SK-N-SH (cell line): ENCODE measurements at regions not wholly inside any gene's neighbourhood (a gene's known extent, or its start where the extent isn't known, plus 50 kb on each side); places are given as distances from the start of the nearest gene placed in this dataset.

Source experiments
- CHD2 ChIP-seq: fragments of 150-350 bp; IDR thresholded peaks from 2 replicates; pipeline ENCODE4 v1.6.1; 2018; ENCODE audit warnings: low read length; ENCODE audit not compliant: partially characterized antibody
- CTCF ChIP-seq: fragments of 200-600 bp; sonication (generic); IDR thresholded peaks from 2 replicates; pipeline ENCODE4 v1.6.1; 2017; ENCODE audit warnings: antibody characterized with exemption, mild to moderate bottlenecking, moderate library complexity
- EP300 ChIP-seq, 2 experiments: IDR thresholded peaks; 2 replicates each; pipeline versions ENCODE4 v1.4.0 to v1.6.1; 2012; ENCODE audit warnings: borderline replicate concordance in 1 of 2, low read depth in 1 of 2, low read length in 1 of 2
- EZH2phosphoT487 ChIP-seq: fragments of 200-600 bp; sonication (generic); IDR thresholded peaks from 2 replicates; pipeline ENCODE4 v1.6.1; 2017; ENCODE audit warnings: low read depth, mixed run types, mild to moderate bottlenecking, antibody characterized with exemption, moderate library complexity, borderline replicate concordance
- MAX ChIP-seq: IDR thresholded peaks from 2 replicates; pipeline ENCODE4 v1.4.0; 2012; ENCODE audit warnings: low read depth
- USF1 ChIP-seq: IDR thresholded peaks from 2 replicates; pipeline ENCODE4 v1.4.0; 2012; ENCODE audit warnings: low read depth, borderline replicate concordance

GRCh38 chr3:3641877-3642455 is 157.3 kb upstream of the LRRN1 start:
- TF ChIP-seq CTCF (no peak), MAX (no peak), CHD2 (no peak), USF1 (no peak), EZH2phosphoT487 (no peak), EP300 (IDR thresholded peaks at IDR 0.05; ENCODE audit: borderline replicate concordance in 1 of 2, low read depth in 1 of 2, low read length in 1 of 2) (no peak)
